RWPE1 (cell line): ENCODE measurements at regions not wholly inside any gene's neighbourhood (a gene's known extent, or its start where the extent isn't known, plus 50 kb on each side); places are given as distances from the start of the nearest gene placed in this dataset.

Experiments used
- CTCF ChIA-PET: fragments of 350-600 bp; sonication (Branson Sonifier 250); formaldehyde crosslinking; extraction: SDS; loops from one replicate; lab custom pipeline; 2021; lab: Yijun Ruan, JAX
- POLR2A ChIA-PET: fragments of 400-600 bp; formaldehyde crosslinking; extraction: SDS; loops from one replicate; lab custom pipeline; 2020; ENCODE audit warnings: antibody characterized with exemption; ENCODE audit not compliant: low non-redundant PET; lab: Yijun Ruan, JAX
- DNase-seq: peaks from one replicate; pipeline ENCODE4 v3.0.0; 2012; ENCODE audit warnings: low spot score
- H3K27ac ChIP-seq: fragments of 450-650 bp; 2 replicates; pipeline ENCODE4 v1.5.1; 2017
- TF ChIP-seq, protein P1 (sequence below): fragments of 450-650 bp; conservative IDR thresholded peaks from 2 replicates; pipeline ENCODE4 v1.5.1; 2017; ENCODE audit warnings: low read depth, mild to moderate bottlenecking

DNA sequence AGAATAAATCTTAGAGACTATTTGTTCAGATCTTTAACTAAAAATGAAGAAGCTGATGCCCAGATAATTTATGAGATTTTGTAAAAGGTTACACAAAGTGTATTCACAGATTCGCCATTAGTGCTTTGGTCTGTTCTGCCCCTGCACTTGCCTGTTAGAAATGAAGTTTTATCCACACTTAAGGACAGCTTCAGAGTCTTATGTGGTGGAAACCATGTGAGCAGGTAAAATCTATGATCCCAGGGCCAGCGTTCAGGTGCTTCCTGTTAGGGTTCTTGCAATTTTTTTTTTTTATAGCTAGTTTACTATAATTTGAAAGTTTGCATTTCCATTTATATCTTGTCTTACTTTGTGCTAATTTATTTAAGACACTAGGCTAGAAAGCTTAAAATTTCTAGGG is 561.6 kb downstream of the PRR16 start:
- ChIA-PET POLR2A (no interaction called here), CTCF (interaction anchor here (0.6 kb wide), 1 partner anchor 87 kb away, joined by 3 read pairs; no protein-coding TSS in a partner anchor)
- DNase-seq = no peak
- no peak overlapping the region for H3K27ac ChIP-seq
- TF ChIP-seq, protein P1, sequence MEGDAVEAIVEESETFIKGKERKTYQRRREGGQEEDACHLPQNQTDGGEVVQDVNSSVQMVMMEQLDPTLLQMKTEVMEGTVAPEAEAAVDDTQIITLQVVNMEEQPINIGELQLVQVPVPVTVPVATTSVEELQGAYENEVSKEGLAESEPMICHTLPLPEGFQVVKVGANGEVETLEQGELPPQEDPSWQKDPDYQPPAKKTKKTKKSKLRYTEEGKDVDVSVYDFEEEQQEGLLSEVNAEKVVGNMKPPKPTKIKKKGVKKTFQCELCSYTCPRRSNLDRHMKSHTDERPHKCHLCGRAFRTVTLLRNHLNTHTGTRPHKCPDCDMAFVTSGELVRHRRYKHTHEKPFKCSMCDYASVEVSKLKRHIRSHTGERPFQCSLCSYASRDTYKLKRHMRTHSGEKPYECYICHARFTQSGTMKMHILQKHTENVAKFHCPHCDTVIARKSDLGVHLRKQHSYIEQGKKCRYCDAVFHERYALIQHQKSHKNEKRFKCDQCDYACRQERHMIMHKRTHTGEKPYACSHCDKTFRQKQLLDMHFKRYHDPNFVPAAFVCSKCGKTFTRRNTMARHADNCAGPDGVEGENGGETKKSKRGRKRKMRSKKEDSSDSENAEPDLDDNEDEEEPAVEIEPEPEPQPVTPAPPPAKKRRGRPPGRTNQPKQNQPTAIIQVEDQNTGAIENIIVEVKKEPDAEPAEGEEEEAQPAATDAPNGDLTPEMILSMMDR = no peak

DNA sequence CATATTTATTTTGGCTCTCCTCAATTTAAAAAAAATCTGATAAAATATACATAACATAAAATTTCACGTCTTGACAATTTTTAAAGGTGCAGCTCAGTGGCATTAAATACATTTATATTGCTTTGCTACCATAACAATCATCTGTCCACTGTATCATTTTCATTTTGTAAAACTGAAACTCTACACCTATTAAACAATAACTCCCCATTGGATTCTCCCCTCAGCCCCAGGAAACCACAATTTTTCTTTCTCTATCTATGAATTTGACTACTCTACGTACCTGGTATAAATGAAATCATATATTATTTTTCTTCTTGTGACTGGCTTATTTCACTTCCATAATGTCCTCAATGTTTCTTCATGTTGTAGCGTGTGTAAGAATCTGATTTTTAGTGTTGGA is 563.5 kb downstream of the PRR16 start:
- ChIA-PET CTCF (no interaction called here), POLR2A (no interaction called here)
- no peak for DNase-seq
- H3K27ac ChIP-seq = no peak overlapping the region
- TF ChIP-seq, protein P1 = no peak

DNA sequence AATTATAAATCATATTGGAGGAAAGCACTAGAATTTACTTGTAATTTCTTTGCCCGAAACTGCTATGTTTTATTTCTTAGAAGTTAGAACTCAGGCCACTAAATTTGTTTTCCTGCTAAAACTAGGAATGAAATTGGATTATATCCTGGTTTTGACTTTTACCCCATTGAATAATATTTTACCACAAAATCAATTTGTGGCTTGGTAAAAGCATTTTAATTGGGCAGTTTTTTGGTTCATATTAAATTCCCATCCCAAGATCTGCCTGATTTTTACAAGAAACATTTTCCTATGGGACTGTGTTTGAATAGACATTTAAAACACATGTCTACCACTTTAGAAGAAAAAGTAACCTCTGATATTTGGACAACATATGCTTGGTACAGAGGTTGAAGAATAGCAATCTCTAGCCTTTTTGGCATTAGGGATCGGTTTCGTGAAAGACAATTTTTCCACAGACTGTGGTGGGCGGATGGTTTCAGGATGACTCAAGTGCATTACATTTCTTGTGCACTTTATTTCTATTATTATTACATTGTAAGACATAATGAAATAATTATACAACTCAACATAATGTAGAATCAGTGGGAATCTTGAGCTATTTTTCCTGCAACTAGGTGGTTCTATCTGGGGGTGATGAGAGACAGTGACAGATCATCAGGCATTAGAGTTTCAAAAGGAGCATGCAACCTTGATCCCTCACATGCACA is 565.6 kb downstream of the PRR16 start:
- no peak for DNase-seq
- POLR2A ChIA-PET = no interaction called here
- CTCF ChIA-PET = no interaction called here
- H3K27ac ChIP-seq = no peak overlapping the region
- TF ChIP-seq, protein P1 = no peak

DNA sequence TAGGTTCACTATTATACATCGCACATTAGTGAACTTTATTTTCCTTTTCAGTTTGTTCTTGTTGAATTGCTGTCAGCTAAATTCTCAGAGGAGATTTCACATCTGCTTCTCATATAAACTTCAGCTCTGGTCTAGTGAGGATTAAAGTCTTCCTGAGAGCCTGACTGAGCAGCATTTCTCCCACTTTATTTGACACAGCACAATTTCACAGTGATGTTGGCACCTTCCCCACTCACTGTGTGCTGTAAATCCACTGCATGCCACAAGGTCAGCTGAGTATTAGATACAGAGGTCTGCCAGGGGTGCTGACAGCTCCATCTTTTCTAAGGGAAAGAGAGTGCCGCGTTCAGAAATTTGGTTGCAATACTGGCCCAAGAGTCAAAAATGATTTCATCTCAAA is 567.4 kb downstream of the PRR16 start:
- CTCF ChIA-PET = no interaction called here
- TF ChIP-seq, protein P1 = no peak
- POLR2A ChIA-PET = no interaction called here
- no peak overlapping the region for H3K27ac ChIP-seq
- DNase-seq = no peak

DNA sequence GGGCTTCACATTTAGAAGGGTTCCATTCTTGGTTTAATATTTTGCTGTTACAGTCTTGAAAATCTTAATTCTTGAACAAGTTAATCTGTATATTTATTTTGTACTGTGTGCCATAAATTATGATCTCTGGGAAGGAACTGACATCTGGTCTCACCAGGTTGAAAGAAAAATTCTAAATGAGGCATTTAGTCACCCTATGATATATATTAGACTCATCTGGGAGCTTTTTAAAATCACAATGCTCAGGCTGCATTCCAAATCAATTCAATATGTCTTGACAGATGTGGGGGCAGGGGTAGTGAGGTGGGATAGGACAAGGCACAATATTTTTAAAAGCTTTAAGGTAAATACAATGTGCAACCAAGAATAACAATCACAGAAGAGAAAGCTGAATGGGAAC is 569.2 kb downstream of the PRR16 start:
- POLR2A ChIA-PET = no interaction called here
- TF ChIP-seq, protein P1 = no peak
- DNase-seq = no peak
- H3K27ac ChIP-seq = no peak overlapping the region
- CTCF ChIA-PET = interaction anchor here (0.5 to 1.2 kb wide), 2 partner anchors 12 to 236 kb away, joined by 3 read pairs; no protein-coding TSS in a partner anchor

DNA sequence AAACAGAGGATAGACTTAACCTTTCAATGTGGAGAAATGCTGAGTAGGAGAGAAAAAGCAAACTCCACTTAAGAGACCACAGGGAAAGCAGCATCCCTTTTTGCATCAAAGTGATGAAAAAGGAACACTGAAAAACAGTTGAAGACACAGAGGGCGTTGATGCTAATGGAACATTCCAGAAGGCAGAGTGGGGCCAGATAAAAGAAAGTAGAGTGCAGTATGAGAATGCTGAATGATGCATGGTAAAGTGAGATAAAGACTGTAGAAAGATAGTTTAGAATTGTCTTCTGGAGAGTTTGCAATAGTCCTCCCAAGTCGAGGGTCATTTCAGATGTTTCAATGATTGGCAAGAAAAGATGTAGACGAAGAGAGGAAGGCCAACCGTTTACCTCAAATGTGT is 574.3 kb downstream of the PRR16 start:
- H3K27ac ChIP-seq = no peak overlapping the region
- DNase-seq = no peak
- TF ChIP-seq, protein P1 = no peak
- CTCF ChIA-PET = no interaction called here
- POLR2A ChIA-PET = no interaction called here
